Adrenal gland (tissue), 5 donors: ENCODE measurements at regions not wholly inside any gene's neighbourhood (a gene's known extent, or its start where the extent isn't known, plus 50 kb on each side); places are given as distances from the start of the nearest gene placed in this dataset.

Experiments used
- CTCF ChIP-seq, 6 experiments: fragments of 450-650 bp in 4 of 6; fragments of 200-600 bp in 2 of 6; sonication (generic) in 1 of 6; IDR thresholded peaks; 1 replicate in 5 of 6; 2 replicates in 1 of 6; pipeline versions ENCODE4 v1.5.1 to v1.8.0; 2016 to 2021; ENCODE audit warnings: antibody characterized with exemption in 6 of 6, mild to moderate bottlenecking in 2 of 6, moderate library complexity in 1 of 6
- POLR2A ChIP-seq, 2 donors: fragments of 450-650 bp; IDR thresholded peaks; one replicate each; pipeline ENCODE4 v1.6.1; 2017; ENCODE audit warnings: antibody characterized with exemption in 2 of 2, mild to moderate bottlenecking in 2 of 2, moderate library complexity in 1 of 2
- donor health status: DM: no; HTN: no; CAD: no.

- TF ChIP-seq CTCF (IDR thresholded peaks at IDR 0.05) = no peak
- TF ChIP-seq POLR2A (IDR thresholded peaks at IDR 0.05) = no peak
Observed at GRCh38 chr12:91394903-91395302, 212.3 kb upstream of the DCN start.
